ENCODE measurements at regions not wholly inside any gene's neighbourhood (a gene's known extent, or its start where the extent isn't known, plus 50 kb on each side); places are given as distances from the start of the nearest gene placed in this dataset.

GRCh38 chr5:118279540-118280294 lies 708.6 kb downstream of the DTWD2 start:
- in situ Hi-C loops (cut with MboI; ENCODE audit: low sequenced_read_pairs, unreplicated experiment): no loop called here
- TF ChIP-seq CTCF (IDR thresholded peaks at IDR 0.05; ENCODE audit: borderline replicate concordance, control extremely low read depth, extremely low read depth, insufficient read depth, missing control alignments): no peak
- DNase-seq (ENCODE audit: low spot score): no peak

DNA sequence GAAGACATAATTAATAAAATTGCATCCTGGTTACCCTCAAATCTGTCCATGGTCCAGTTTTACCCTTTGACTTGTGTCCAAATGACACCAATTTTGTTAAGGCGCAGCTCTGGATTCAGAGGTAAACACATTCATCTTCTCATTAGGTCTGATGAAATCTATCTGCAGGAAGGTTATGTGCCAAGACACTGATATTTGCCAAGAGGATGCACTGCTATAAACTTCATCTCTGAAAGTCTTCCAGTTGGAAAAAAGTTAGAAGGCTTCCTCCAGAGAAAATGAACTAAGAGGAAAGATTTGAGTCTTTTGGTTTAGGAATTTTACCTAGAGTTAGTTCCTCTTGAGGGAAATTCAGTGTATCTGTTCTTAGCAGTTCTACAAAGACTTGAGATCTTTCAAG lies 717.8 kb downstream of the DTWD2 start:
- TF ChIP-seq CTCF (IDR thresholded peaks at IDR 0.05; ENCODE audit: borderline replicate concordance, control extremely low read depth, extremely low read depth, insufficient read depth, missing control alignments): no peak
- no peak for DNase-seq (ENCODE audit: low spot score)
- in situ Hi-C loops (cut with MboI; ENCODE audit: low sequenced_read_pairs, unreplicated experiment): no loop called here

GRCh38 chr5:118258223-118258622 lies 730.1 kb downstream of the DTWD2 start:
- DNase-seq (ENCODE audit: low spot score): no peak
- in situ Hi-C loops (cut with MboI; ENCODE audit: low sequenced_read_pairs, unreplicated experiment): no loop called here
- no peak for TF ChIP-seq CTCF (IDR thresholded peaks at IDR 0.05; ENCODE audit: borderline replicate concordance, control extremely low read depth, extremely low read depth, insufficient read depth, missing control alignments)

- in situ Hi-C loops (cut with MboI; ENCODE audit: low sequenced_read_pairs, unreplicated experiment): no loop called here
- TF ChIP-seq CTCF (IDR thresholded peaks at IDR 0.05; ENCODE audit: borderline replicate concordance, control extremely low read depth, extremely low read depth, insufficient read depth, missing control alignments): no peak
- DNase-seq (ENCODE audit: low spot score): no peak
Observed at GRCh38 chr5:118257066-118257465, 731.3 kb downstream of the DTWD2 start.

DNA sequence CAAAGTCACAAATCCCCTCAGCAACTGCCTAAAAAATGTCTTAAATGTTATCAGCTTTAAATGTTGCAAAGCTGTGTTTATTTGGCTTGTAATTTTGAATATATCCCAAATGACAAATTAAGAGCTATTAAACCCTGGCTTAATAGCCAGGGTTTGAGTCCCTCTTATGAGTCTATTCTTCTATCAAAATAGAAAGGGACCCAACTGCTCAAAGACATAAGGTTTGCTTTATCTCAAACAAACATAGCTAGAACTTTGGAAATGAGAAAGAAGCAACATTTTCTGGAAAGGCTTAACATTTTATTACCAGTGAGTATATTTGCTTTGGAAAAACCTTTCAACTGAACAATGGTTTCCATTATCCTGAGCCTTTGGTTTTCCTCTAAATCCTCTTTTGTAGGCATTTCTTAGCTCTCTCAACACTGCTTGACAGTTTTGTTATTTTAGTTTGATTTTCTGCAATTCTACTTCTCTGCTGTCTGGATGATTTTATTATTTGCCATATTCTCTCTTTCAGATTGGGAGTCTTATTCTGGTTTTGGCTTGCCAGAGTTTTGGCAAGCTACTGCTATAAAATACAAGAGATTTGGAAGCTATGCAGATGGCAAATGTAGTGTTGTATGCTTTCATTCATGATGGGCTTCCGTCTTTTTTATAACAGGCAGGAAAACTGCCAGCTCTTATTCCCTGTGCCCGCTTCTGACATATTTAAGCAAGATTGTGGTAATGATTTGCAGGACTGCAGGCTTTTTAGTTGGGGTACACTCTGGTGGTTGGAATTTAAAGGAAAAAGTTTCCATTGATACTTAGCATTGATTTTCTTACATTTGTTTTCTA lies 734.9 kb downstream of the DTWD2 start:
- no peak for DNase-seq (ENCODE audit: low spot score)
- TF ChIP-seq CTCF (IDR thresholded peaks at IDR 0.05; ENCODE audit: borderline replicate concordance, control extremely low read depth, extremely low read depth, insufficient read depth, missing control alignments): no peak
- in situ Hi-C loops (cut with MboI; ENCODE audit: low sequenced_read_pairs, unreplicated experiment): no loop called here

GRCh38 chr5:118249386-118249785 lies 739.0 kb downstream of the DTWD2 start:
- DNase-seq (ENCODE audit: low spot score): peak; percentile 3
- TF ChIP-seq CTCF (IDR thresholded peaks at IDR 0.05; ENCODE audit: borderline replicate concordance, control extremely low read depth, extremely low read depth, insufficient read depth, missing control alignments): no peak
- in situ Hi-C loops (cut with MboI; ENCODE audit: low sequenced_read_pairs, unreplicated experiment): no loop called here
